IMR-90 (cell line): ENCODE measurements at regions not wholly inside any gene's neighbourhood (a gene's known extent, or its start where the extent isn't known, plus 50 kb on each side); places are given as distances from the start of the nearest gene placed in this dataset.

ENCODE experiments used
- ATAC-seq: fragments of 200-7000 bp; cut with Tn5 transposase; 2 replicates; pipeline ENCODE4 v1.9.1; 2020; ENCODE audit warnings: low read depth, mild to moderate bottlenecking, moderate library complexity
- BruUV-seq: library from RNA; stranded (reverse); fragments of 400-500 nt; replicated peaks from 2 replicates; lab custom pipeline; 2021; lab: Mats Ljungman, UMichigan
- CTCF ChIA-PET: fragments of 300-600 bp; formaldehyde crosslinking; extraction: SDS; loops from one replicate; lab custom pipeline; 2021; ENCODE audit warnings: antibody characterized with exemption; lab: Yijun Ruan, JAX
- POLR2A ChIA-PET: fragments of 300-600 bp; sonication (Branson Sonifier 250); formaldehyde crosslinking; loops from one replicate; lab custom pipeline; 2022; ENCODE audit warnings: antibody characterized with exemption; ENCODE audit not compliant: unreplicated experiment; lab: Charles Lee
- DNase-seq: peaks from one replicate; pipeline ENCODE4 v3.0.0; 2013
- H2AFZ ChIP-seq: replicated peaks from 2 replicates; pipeline ENCODE3; 2013; ENCODE audit warnings: low read length, mild to moderate bottlenecking; ENCODE audit not compliant: poor library complexity
- H2AK5ac ChIP-seq: 2 replicates; pipeline ENCODE4 v1.6.1; 2013; ENCODE audit warnings: low read depth, low read length, inconsistent platforms
- H2AK9ac ChIP-seq: replicated peaks from 2 replicates; pipeline ENCODE3; 2013; ENCODE audit warnings: mild to moderate bottlenecking, low read depth, low read length, moderate library complexity; ENCODE audit not compliant: poor library complexity
- H2BK120ac ChIP-seq: 2 replicates; pipeline ENCODE4 v1.6.1; 2013; ENCODE audit warnings: low read depth, low read length, inconsistent platforms
- H2BK15ac ChIP-seq: 3 replicates; pipeline ENCODE4 v1.6.1; 2013; ENCODE audit warnings: low read depth, low read length, inconsistent platforms
- H2BK20ac ChIP-seq: 2 replicates; pipeline ENCODE4 v1.6.1; 2013; ENCODE audit warnings: low read depth, mild to moderate bottlenecking, inconsistent platforms, low read length, moderate library complexity
- H2BK5ac ChIP-seq: 2 replicates; pipeline ENCODE4 v1.6.1; 2013; ENCODE audit warnings: mild to moderate bottlenecking, low read depth, low read length, inconsistent platforms; ENCODE audit not compliant: poor library complexity, severe bottlenecking
- H3K14ac ChIP-seq: replicated peaks from 2 replicates; pipeline ENCODE4 v1.6.1; 2013; ENCODE audit warnings: low read depth, low read length, inconsistent platforms
- H3K18ac ChIP-seq: 2 replicates; pipeline ENCODE4 v1.6.1; 2013; ENCODE audit warnings: low read depth, low read length, control low read depth
- H3K23ac ChIP-seq: 2 replicates; pipeline ENCODE4 v1.6.1; 2013; ENCODE audit warnings: low read depth, low read length, inconsistent platforms
- H3K27ac ChIP-seq: 2 replicates; pipeline ENCODE4 v1.5.1; 2013; ENCODE audit warnings: mild to moderate bottlenecking, control low read depth, low read length; ENCODE audit not compliant: insufficient read depth
- H3K27me3 ChIP-seq: 2 replicates; pipeline ENCODE4 v1.6.1; 2013; ENCODE audit warnings: low read length; ENCODE audit not compliant: control insufficient read depth, insufficient read depth
- H3K36me3 ChIP-seq: 2 replicates; pipeline ENCODE4 v1.6.1; 2013; ENCODE audit warnings: low read length, mixed read lengths; ENCODE audit not compliant: control insufficient read depth, insufficient read depth
- H3K4ac ChIP-seq: 2 replicates; pipeline ENCODE4 v1.6.1; 2013; ENCODE audit warnings: low read depth, low read length, inconsistent platforms
- H3K4me1 ChIP-seq: 2 replicates; pipeline ENCODE4 v1.6.1; 2013; ENCODE audit warnings: low read length, mixed read lengths; ENCODE audit not compliant: control insufficient read depth, insufficient read depth
- H3K4me2 ChIP-seq: 2 replicates; pipeline ENCODE4 v1.6.1; 2013; ENCODE audit warnings: low read depth, mild to moderate bottlenecking, control low read depth, low read length, moderate library complexity
- H3K4me3 ChIP-seq: 2 replicates; pipeline ENCODE4 v1.5.1; 2013; ENCODE audit warnings: low read depth, mild to moderate bottlenecking, control low read depth, low read length, moderate library complexity; ENCODE audit not compliant: insufficient read depth
- H3K56ac ChIP-seq: 2 replicates; pipeline ENCODE4 v1.6.1; 2013; ENCODE audit warnings: low read length, inconsistent platforms; ENCODE audit not compliant: insufficient read depth; ENCODE audit errors: extremely low read depth
- H3K79me1 ChIP-seq, 2 experiments: 2 replicates each; pipeline ENCODE4 v1.6.1; 2013; ENCODE audit warnings: low read length in 2 of 2, inconsistent platforms in 1 of 2, low read depth in 1 of 2
- H3K9ac ChIP-seq: 2 replicates; pipeline ENCODE4 v1.6.1; 2013; ENCODE audit warnings: low read depth, low read length, control low read depth
- H3K9me1 ChIP-seq: 2 replicates; pipeline ENCODE4 v1.6.1; 2013; ENCODE audit warnings: low read length, inconsistent platforms; ENCODE audit not compliant: insufficient read depth
- H3K9me3 ChIP-seq: 2 replicates; pipeline ENCODE4 v1.6.1; 2013; ENCODE audit warnings: low read length; ENCODE audit not compliant: control insufficient read depth, insufficient read depth
- H4K20me1 ChIP-seq: 2 replicates; pipeline ENCODE4 v1.6.1; 2013; ENCODE audit warnings: low read length, inconsistent platforms; ENCODE audit not compliant: insufficient read depth
- H4K5ac ChIP-seq: 2 replicates; pipeline ENCODE4 v1.6.1; 2013; ENCODE audit warnings: mild to moderate bottlenecking, low read depth, low read length, control low read depth
- H4K8ac ChIP-seq, 2 experiments: 2 replicates each; pipeline ENCODE4 v1.6.1; 2013; ENCODE audit warnings: low read depth in 2 of 2, low read length in 2 of 2, control low read depth in 1 of 2, inconsistent platforms in 1 of 2
- H4K91ac ChIP-seq: 2 replicates; pipeline ENCODE4 v1.6.1; 2013; ENCODE audit warnings: low read depth, low read length, inconsistent platforms; ENCODE audit not compliant: insufficient read depth
- BHLHE40 ChIP-seq: fragments of 150-350 bp; IDR thresholded peaks from 2 replicates; pipeline ENCODE4 v1.6.1; 2016; ENCODE audit warnings: mild to moderate bottlenecking, low read depth, low read length
- CEBPB ChIP-seq: IDR thresholded peaks from 2 replicates; pipeline ENCODE4 v1.6.1; 2012; ENCODE audit warnings: low read depth, low read length, improper control_type of control experiment
- CHD1 ChIP-seq: IDR thresholded peaks from 2 replicates; pipeline ENCODE4 v1.6.1; 2012; ENCODE audit warnings: low read depth, low read length, improper control_type of control experiment
- CTCF ChIP-seq: conservative IDR thresholded peaks from 2 replicates; pipeline ENCODE4 v1.5.1; 2012; ENCODE audit warnings: mild to moderate bottlenecking, low read depth, low read length, improper control_type of control experiment
- ELK1 ChIP-seq: fragments of 150-350 bp; IDR thresholded peaks from 2 replicates; pipeline ENCODE4 v1.6.1; 2016; ENCODE audit warnings: low read depth, mild to moderate bottlenecking, low read length, moderate library complexity, borderline replicate concordance
- FOS ChIP-seq: fragments of 150-350 bp; IDR thresholded peaks from 2 replicates; pipeline ENCODE4 v1.6.1; 2016; ENCODE audit warnings: low read depth, low read length
- MAFK ChIP-seq: IDR thresholded peaks from 2 replicates; pipeline ENCODE4 v1.6.1; 2012; ENCODE audit warnings: low read depth, low read length, improper control_type of control experiment
- MAZ ChIP-seq: IDR thresholded peaks from 2 replicates; pipeline ENCODE4 v1.6.1; 2012; ENCODE audit warnings: low read depth, mild to moderate bottlenecking, low read length, improper control_type of control experiment, moderate library complexity, borderline replicate concordance
- MXI1 ChIP-seq: IDR thresholded peaks from 2 replicates; pipeline ENCODE4 v1.6.1; 2012; ENCODE audit warnings: low read depth, mild to moderate bottlenecking, low read length, moderate library complexity, borderline replicate concordance
- NFE2L2 ChIP-seq: fragments of 150-350 bp; IDR thresholded peaks from 2 replicates; pipeline ENCODE4 v1.6.1; 2016; ENCODE audit warnings: low read depth, mild to moderate bottlenecking, low read length
- POLR2A ChIP-seq: IDR thresholded peaks from 2 replicates; pipeline ENCODE4 v1.6.1; 2012; ENCODE audit warnings: mild to moderate bottlenecking, low read depth, low read length
- RAD21 ChIP-seq: IDR thresholded peaks from 2 replicates; pipeline ENCODE4 v1.6.1; 2012; ENCODE audit warnings: low read length, improper control_type of control experiment
- RCOR1 ChIP-seq: IDR thresholded peaks from 2 replicates; pipeline ENCODE4 v1.6.1; 2012; ENCODE audit warnings: mild to moderate bottlenecking, low read length, improper control_type of control experiment; ENCODE audit not compliant: insufficient replicate concordance
- RFX5 ChIP-seq: IDR thresholded peaks from 2 replicates; pipeline ENCODE4 v1.8.0; 2012; ENCODE audit warnings: low read depth, mild to moderate bottlenecking, low read length, moderate library complexity
- SMC3 ChIP-seq: fragments of 150-350 bp; IDR thresholded peaks from 2 replicates; pipeline ENCODE4 v1.6.1; 2016; ENCODE audit warnings: low read depth, mild to moderate bottlenecking, antibody characterized with exemption, low read length, moderate library complexity
- USF2 ChIP-seq: fragments of 150-350 bp; IDR thresholded peaks from 2 replicates; pipeline ENCODE4 v1.6.1; 2017; ENCODE audit warnings: mild to moderate bottlenecking, antibody characterized with exemption, low read length, low read depth
- WGBS, 2 experiments: methylation state at CpG; one replicate each; pipeline versions ENCODE4 v1.1.5 to v1.1.7; 2013; ENCODE audit warnings: missing lambda C conversion rate in 2 of 2; ENCODE audit not compliant: insufficient read length in 1 of 2; ENCODE audit errors: extremely low coverage in 2 of 2; 5-methylcytosine and 5-hydroxymethylcytosine counted together
- dilution Hi-C: fragments of 300-500 bp; cut with HindIII; formaldehyde crosslinking; loops from one replicate; pipeline ENCODE4 v1.14.3; 2018; ENCODE audit warnings: low sequenced_read_pairs; ENCODE audit not compliant: unreplicated experiment
- in situ Hi-C: fragments of 300-500 bp; cut with MboI; formaldehyde crosslinking; loops from 3 replicates; pipeline ENCODE4 v1.14.3; 2019; ENCODE audit warnings: low sequenced_read_pairs, inconsistent platforms, mixed read lengths
- intact Hi-C: fragments of 100-400 bp; cut with micrococcal nuclease; formaldehyde crosslinking; loops from 2 replicates; pipeline ENCODE4 v1.10.0; 2022

GRCh38 chr11:134800130-134800529 is 388.1 kb upstream of the B3GAT1 start:
- no TSS peak for BruUV-seq
- no peak overlapping the region for H3K4me3 ChIP-seq
- no peak overlapping the region for H4K5ac ChIP-seq
- DNase-seq (no peak), ATAC-seq (no peak)
- H3K4me1 ChIP-seq: no peaks in the 10 kb centered on the region
- no peak overlapping the region for H2BK5ac ChIP-seq
- dilution Hi-C loops: no loop called here
- H2BK20ac ChIP-seq: no peak overlapping the region
- no peak overlapping the region for H3K14ac ChIP-seq
- in situ Hi-C loops: no loop called here
- H3K9me3 ChIP-seq: peaks cover 21% of the 10 kb centered on the region
- no peak overlapping the region for H4K8ac ChIP-seq
- no peak overlapping the region for H3K18ac ChIP-seq
- TF ChIP-seq MAFK (no peak), CHD1 (no peak), RFX5 (no peak), POLR2A (no peak), MAZ (no peak), USF2 (no peak), MXI1 (no peak), RAD21 (no peak), CEBPB (no peak), FOS (no peak), ELK1 (no peak), RCOR1 (no peak), SMC3 (no peak), CTCF (no peak), BHLHE40 (no peak), NFE2L2 (no peak)
- no peaks in the 10 kb centered on the region for H3K9me1 ChIP-seq
- H2AK5ac ChIP-seq: no peak overlapping the region
- H3K4ac ChIP-seq: no peak overlapping the region
- POLR2A ChIA-PET: no interaction called here
- no peaks in the 10 kb centered on the region for H3K79me1 ChIP-seq
- H3K4me2 ChIP-seq: no peak overlapping the region
- no peak overlapping the region for H3K56ac ChIP-seq
- intact Hi-C loops: no loop called here
- no peaks in the 10 kb centered on the region for H3K27me3 ChIP-seq
- no peak overlapping the region for H3K27ac ChIP-seq
- H3K36me3 ChIP-seq: no peaks in the 10 kb centered on the region
- H4K20me1 ChIP-seq: no peaks in the 10 kb centered on the region
- 58% methylated on average over 12 of the region's 17 CpGs; no CpG with 5 or more reads in 1 of the 2 experiments for WGBS, 2 experiments
- no peak overlapping the region for H2BK15ac ChIP-seq
- H2AK9ac ChIP-seq: no peak overlapping the region
- CTCF ChIA-PET: no interaction called here
- H4K91ac ChIP-seq: no peak overlapping the region
- no peak overlapping the region for H2AFZ ChIP-seq
- H2BK120ac ChIP-seq: no peak overlapping the region
- H3K23ac ChIP-seq: no peak overlapping the region
- H3K9ac ChIP-seq: no peak overlapping the region
